Common myeloid progenitor, CD34-positive (primary cell): ENCODE measurements at regions not wholly inside any gene's neighbourhood (a gene's known extent, or its start where the extent isn't known, plus 50 kb on each side); places are given as distances from the start of the nearest gene placed in this dataset.

Experiments
- CTCF ChIA-PET: fragments of 350-600 bp; sonication (Branson Sonifier 250); formaldehyde crosslinking; loops from one replicate; lab custom pipeline; 2021; ENCODE audit warnings: antibody characterized with exemption; lab: Charles Lee
- POLR2A ChIA-PET: fragments of 350-600 bp; sonication (Branson Sonifier 250); formaldehyde crosslinking; loops from one replicate; lab custom pipeline; 2021; ENCODE audit warnings: antibody characterized with exemption; lab: Charles Lee
- DNase-seq, 3 donors: peaks; one replicate each; pipeline versions ENCODE4 v3.0.0 to v3.0.0-alpha.2; 2013
- H3K27ac ChIP-seq, 2 experiments: 1 replicate in 1 of 2; 2 replicates in 1 of 2; pipeline ENCODE4 v1.7.0; 2013; ENCODE audit warnings: inconsistent platforms in 2 of 2, low read length in 2 of 2, mild to moderate bottlenecking in 2 of 2, low read depth in 1 of 2, moderate library complexity in 1 of 2; ENCODE audit not compliant: severe bottlenecking in 2 of 2, insufficient read depth in 1 of 2, poor library complexity in 1 of 2
- H3K27me3 ChIP-seq, 5 experiments: replicated peaks in 2 of 5; 1 replicate in 3 of 5; 2 replicates in 2 of 5; pipeline versions ENCODE4 v1.6.1 to v1.7.0; 2013; ENCODE audit warnings: low read length in 4 of 5, mild to moderate bottlenecking in 2 of 5, moderate library complexity in 2 of 5, inconsistent platforms in 1 of 5; ENCODE audit not compliant: insufficient read depth in 5 of 5, control insufficient read depth in 4 of 5
- H3K36me3 ChIP-seq, 4 experiments: 1 replicate in 2 of 4; 2 replicates in 2 of 4; pipeline versions ENCODE4 v1.6.1 to v1.7.0; 2013; ENCODE audit warnings: low read length in 3 of 4, control low read depth in 1 of 4, mild to moderate bottlenecking in 1 of 4; ENCODE audit not compliant: control insufficient read depth in 4 of 4, insufficient read depth in 4 of 4
- H3K4me1 ChIP-seq, 4 experiments: 1 replicate in 3 of 4; 2 replicates in 1 of 4; pipeline versions ENCODE4 v1.6.1 to v1.7.1; 2013; ENCODE audit warnings: low read length in 3 of 4, mild to moderate bottlenecking in 3 of 4, control low read depth in 1 of 4, inconsistent platforms in 1 of 4, moderate library complexity in 1 of 4; ENCODE audit not compliant: control insufficient read depth in 4 of 4, insufficient read depth in 4 of 4; ENCODE audit errors: control extremely low read depth in 1 of 4
- H3K4me3 ChIP-seq, 7 experiments: 1 replicate in 4 of 7; 2 replicates in 3 of 7; pipeline versions ENCODE4 v1.5.1 to v1.7.0; 2013; ENCODE audit warnings: mild to moderate bottlenecking in 7 of 7, low read length in 6 of 7, moderate library complexity in 6 of 7, inconsistent platforms in 2 of 7, low read depth in 2 of 7, control low read depth in 1 of 7; ENCODE audit not compliant: insufficient read depth in 4 of 7, control insufficient read depth in 1 of 7; ENCODE audit errors: extremely low read depth in 1 of 7
- H3K9me3 ChIP-seq, 5 experiments: 1 replicate in 4 of 5; 2 replicates in 1 of 5; pipeline versions ENCODE4 v1.6.1 to v1.7.1; 2013; ENCODE audit warnings: low read length in 4 of 5, mild to moderate bottlenecking in 2 of 5, inconsistent platforms in 1 of 5, low read depth in 1 of 5, moderate library complexity in 1 of 5; ENCODE audit not compliant: control insufficient read depth in 4 of 5, insufficient read depth in 2 of 5; ENCODE audit errors: control extremely low read depth in 1 of 5
- WGBS: methylation state at CpG from one replicate; pipeline ENCODE4 v1.1.5; 2013; ENCODE audit not compliant: insufficient coverage; 5-methylcytosine and 5-hydroxymethylcytosine counted together

DNA sequence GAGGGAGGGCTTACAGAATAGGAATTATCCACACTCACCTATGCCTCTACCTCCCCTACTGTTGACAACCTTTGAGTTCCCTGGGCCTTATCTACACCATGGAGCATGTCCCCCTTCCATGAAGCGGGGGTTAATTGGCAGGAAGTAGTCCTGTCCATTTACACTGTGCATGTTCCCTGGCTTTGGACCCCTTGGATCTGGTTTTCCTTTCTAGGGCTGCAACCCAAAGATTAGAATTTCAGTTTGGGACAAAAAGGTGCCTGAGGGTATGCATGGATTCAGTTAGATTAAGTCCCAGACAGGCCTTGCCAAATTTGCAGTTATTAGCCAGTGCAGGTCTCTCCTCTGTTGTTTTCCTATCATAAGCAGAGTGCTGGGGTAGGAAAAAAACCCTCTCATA lies 180.3 kb downstream of the CMPK2 start:
- no peaks in the 10 kb centered on the region for H3K27me3 ChIP-seq
- DNase-seq = no peak
- CTCF ChIA-PET = no interaction called here
- POLR2A ChIA-PET = no interaction called here
- 100% methylated on average over 1 of the region's 1 CpG for WGBS
- peaks cover 0 to 9% (median 0%) of the 10 kb centered on the region in 5 experiments for H3K9me3 ChIP-seq
- no peak overlapping the region for H3K4me3 ChIP-seq
- no peak overlapping the region for H3K27ac ChIP-seq
- H3K36me3 ChIP-seq = no peaks in the 10 kb centered on the region
- no peaks in the 10 kb centered on the region for H3K4me1 ChIP-seq

DNA sequence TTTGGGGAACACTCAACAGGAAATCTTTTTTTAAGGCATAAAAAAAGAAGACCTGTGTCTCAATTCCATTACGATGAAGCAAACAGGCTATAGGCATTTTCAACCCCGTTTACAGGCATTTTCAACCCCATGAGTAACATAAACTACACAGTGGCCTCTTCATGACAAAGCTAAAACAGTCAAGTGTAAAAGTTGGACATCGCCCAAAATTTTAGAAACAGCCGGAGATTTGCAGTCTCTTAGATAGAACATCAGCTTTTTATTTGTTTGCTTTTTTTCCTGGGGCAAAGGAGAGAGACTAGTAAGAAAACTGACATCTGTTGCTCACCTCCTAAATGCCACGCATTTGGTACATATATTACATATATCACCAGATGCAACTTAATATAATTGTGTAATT lies 173.7 kb downstream of the CMPK2 start:
- Histone ChIP-seq H3K4me1 (no peaks in the 10 kb centered on the region), H3K9me3 (peaks cover 0 to under 1% (median 0%) of the 10 kb centered on the region in 5 experiments), H3K4me3 (no peak overlapping the region), H3K36me3 (no peaks in the 10 kb centered on the region), H3K27ac (no peak overlapping the region), H3K27me3 (no peaks in the 10 kb centered on the region)
- DNase-seq = peak in 1 of 3 donors; percentile 0
- CTCF ChIA-PET = interaction anchor here (0.6 kb wide), 1 partner anchor 10 kb away, joined by 3 read pairs; no protein-coding TSS in a partner anchor
- 71% methylated on average over 2 of the region's 5 CpGs for WGBS
- POLR2A ChIA-PET = no interaction called here

DNA sequence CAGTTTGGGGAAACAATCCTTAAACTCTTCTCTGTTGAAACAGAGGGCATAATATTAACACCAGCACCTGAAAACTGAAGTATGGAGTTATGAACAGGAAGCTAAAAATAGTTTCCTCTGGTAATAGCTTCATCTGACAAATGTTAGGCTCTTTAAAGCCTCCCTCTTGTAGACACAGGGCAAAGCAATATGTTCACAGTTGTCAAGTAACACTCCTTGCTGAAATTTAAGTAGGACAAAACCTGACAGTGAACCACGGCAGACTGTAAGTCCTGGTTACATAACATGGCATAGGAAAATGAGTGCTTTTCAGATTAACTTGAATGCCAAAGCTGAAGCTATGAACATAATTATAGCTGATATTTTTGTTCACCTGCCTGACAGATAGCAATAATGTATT lies 172.9 kb downstream of the CMPK2 start:
- Histone ChIP-seq H3K4me1 (no peaks in the 10 kb centered on the region), H3K36me3 (no peaks in the 10 kb centered on the region), H3K27ac (no peak overlapping the region), H3K9me3 (no peaks in the 10 kb centered on the region), H3K4me3 (no peak overlapping the region), H3K27me3 (no peaks in the 10 kb centered on the region)
- WGBS = 88% methylated on average over 1 of the region's 1 CpG
- POLR2A ChIA-PET = no interaction called here
- CTCF ChIA-PET = no interaction called here
- no peak for DNase-seq

DNA sequence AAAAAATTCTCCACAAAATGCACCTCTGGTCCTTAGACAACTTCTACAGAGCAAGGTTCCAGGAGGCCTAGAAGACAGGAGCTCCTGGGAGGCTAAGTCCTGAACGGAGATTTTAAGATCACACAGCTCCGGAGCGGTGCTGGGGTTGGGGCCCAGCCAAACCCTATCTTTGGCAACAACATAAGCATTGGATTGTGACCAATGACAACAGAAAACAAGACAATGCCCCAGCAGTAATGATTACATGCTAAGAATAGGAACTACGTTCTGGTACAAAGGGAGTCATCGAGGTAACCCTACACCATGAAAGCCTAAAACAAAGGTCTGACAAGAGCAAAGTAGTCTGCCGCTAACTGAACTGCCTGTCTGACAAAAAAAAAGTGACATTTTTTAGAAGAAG lies 171.2 kb downstream of the CMPK2 start:
- Histone ChIP-seq H3K9me3 (no peaks in the 10 kb centered on the region), H3K4me3 (no peak overlapping the region), H3K36me3 (no peaks in the 10 kb centered on the region), H3K27ac (no peak overlapping the region), H3K4me1 (no peaks in the 10 kb centered on the region), H3K27me3 (no peaks in the 10 kb centered on the region)
- 90% methylated on average over 3 of the region's 6 CpGs for WGBS
- POLR2A ChIA-PET = no interaction called here
- no peak for DNase-seq
- CTCF ChIA-PET = no interaction called here

DNA sequence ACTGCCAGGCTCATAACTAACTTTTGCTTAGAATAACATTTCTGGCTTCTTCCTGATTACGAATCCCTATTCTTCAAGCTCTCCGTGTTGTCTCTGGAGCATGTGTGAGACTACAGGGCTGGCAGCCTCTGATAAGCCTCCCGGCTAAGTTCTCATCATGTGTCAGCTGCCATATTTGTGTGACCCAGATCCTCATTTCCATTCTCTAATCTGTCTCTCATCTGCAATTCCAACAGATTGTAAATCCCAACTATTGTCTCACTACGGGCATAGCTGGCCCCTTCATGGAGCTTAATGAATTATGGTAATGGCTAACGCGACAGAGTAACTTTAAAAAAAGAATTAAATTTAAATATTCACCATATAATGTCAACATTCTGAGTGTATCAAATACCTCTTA lies 165.4 kb downstream of the CMPK2 start:
- H3K36me3 ChIP-seq = no peaks in the 10 kb centered on the region
- CTCF ChIA-PET = no interaction called here
- WGBS = 40% methylated on average over 3 of the region's 6 CpGs

DNA sequence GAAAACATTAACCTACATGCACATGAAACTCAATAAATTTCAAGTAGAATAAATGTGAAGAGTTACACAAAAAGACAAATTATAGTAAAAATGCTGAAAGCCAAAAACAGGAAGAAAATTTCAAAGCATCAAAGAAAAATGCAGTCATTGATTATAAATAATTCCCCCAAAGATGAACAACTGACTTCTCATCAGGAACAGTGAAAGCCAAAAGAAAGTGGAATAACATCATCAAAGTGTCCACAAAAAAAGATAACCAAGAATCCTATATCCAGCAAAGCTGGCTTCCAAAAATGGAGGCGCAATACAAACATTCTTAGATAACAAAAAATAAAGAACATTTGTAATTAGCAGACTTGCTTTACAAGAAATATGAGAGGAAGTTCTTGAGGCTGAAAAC lies 161.6 kb downstream of the CMPK2 start:
- no peak for DNase-seq
- Histone ChIP-seq H3K4me3 (no peak overlapping the region), H3K27ac (no peak overlapping the region), H3K4me1 (no peaks in the 10 kb centered on the region), H3K27me3 (no peaks in the 10 kb centered on the region), H3K36me3 (no peaks in the 10 kb centered on the region), H3K9me3 (peaks cover 0 to 6% (median 4%) of the 10 kb centered on the region in 5 experiments)
- ChIA-PET POLR2A (no interaction called here), CTCF (no interaction called here)
- WGBS = no CpG with 5 or more reads among the region's 1 CpG

More for the DNA sequence above, 165.4 kb downstream of the CMPK2 start:
- peaks cover 0 to 6% (median 4%) of the 10 kb centered on the region in 5 experiments for H3K9me3 ChIP-seq
- no peak overlapping the region for H3K4me3 ChIP-seq
- no peaks in the 10 kb centered on the region for H3K4me1 ChIP-seq
- H3K27ac ChIP-seq = no peak overlapping the region
- POLR2A ChIA-PET = interaction anchor here (0.5 kb wide), 1 partner anchor 13 kb away, joined by 3 read pairs; no protein-coding TSS in a partner anchor
- no peaks in the 10 kb centered on the region for H3K27me3 ChIP-seq
- no peak for DNase-seq

DNA sequence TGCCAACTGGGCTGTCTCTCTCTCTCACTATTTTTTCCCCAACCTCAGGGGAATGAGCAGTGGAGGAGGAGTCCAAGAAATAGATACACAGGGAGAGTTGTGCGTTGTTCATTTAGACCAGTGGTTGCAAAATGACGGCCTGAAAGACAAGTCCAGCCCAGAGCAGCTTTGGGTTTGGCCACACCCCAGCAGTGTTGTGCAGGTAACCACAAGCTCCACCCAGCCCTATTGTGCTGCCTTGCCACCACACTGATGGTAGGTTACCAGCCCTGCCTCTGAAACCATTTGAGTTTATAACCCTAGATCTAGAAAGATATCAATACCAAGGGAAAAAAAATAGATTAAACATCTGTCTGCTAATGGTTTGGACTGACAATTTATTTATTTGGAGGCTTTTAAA lies 144.3 kb downstream of the CMPK2 start:
- Histone ChIP-seq H3K27ac (no peak overlapping the region), H3K4me3 (no peak overlapping the region), H3K36me3 (no peaks in the 10 kb centered on the region), H3K9me3 (no peaks in the 10 kb centered on the region), H3K27me3 (no peaks in the 10 kb centered on the region), H3K4me1 (no peaks in the 10 kb centered on the region)
- ChIA-PET POLR2A (no interaction called here), CTCF (no interaction called here)
- no peak for DNase-seq
- 92% methylated on average over 2 of the region's 2 CpGs for WGBS
